MCF 10A (cell line): ENCODE measurements at regions not wholly inside any gene's neighbourhood (a gene's known extent, or its start where the extent isn't known, plus 50 kb on each side); places are given as distances from the start of the nearest gene placed in this dataset.

Source experiments
- BruUV-seq: library from RNA; stranded (reverse); fragments of 400-500 nt; replicated peaks from 2 replicates; lab custom pipeline; 2021; lab: Mats Ljungman, UMichigan
- CTCF ChIA-PET: fragments of 300-600 bp; sonication (Branson Sonifier 250); formaldehyde crosslinking; extraction: SDS; loops from one replicate; lab custom pipeline; 2021; ENCODE audit warnings: antibody characterized with exemption, inconsistent platforms; lab: Yijun Ruan, JAX
- POLR2A ChIA-PET: fragments of 300-600, 350-650 bp; sonication (Branson Sonifier 250); formaldehyde crosslinking; extraction: SDS; loops from one replicate; lab custom pipeline; 2020; ENCODE audit warnings: antibody characterized with exemption, inconsistent platforms; lab: Yijun Ruan, JAX
- DNase-seq: peaks from one replicate; pipeline ENCODE4 v3.0.0-alpha.2; 2018; ENCODE audit not compliant: unreplicated experiment
- H3K27ac Mint-ChIP-seq: one replicate; pipeline ENCODE4 v1.8.0; 2022; ENCODE audit warnings: mild to moderate bottlenecking, low read depth, mixed read lengths; ENCODE audit not compliant: unreplicated experiment
- H3K27me3 Mint-ChIP-seq: one replicate; pipeline ENCODE4 v1.8.0; 2022; ENCODE audit warnings: mixed read lengths; ENCODE audit not compliant: insufficient read depth, unreplicated experiment
- H3K36me3 Mint-ChIP-seq: one replicate; pipeline ENCODE4 v1.8.0; 2022; ENCODE audit warnings: mild to moderate bottlenecking, moderate library complexity, mixed read lengths; ENCODE audit not compliant: insufficient read depth, unreplicated experiment
- H3K4me1 Mint-ChIP-seq: one replicate; pipeline ENCODE4 v1.8.0; 2022; ENCODE audit warnings: mixed read lengths; ENCODE audit not compliant: insufficient read depth, unreplicated experiment
- H3K4me3 Mint-ChIP-seq: one replicate; pipeline ENCODE4 v1.8.0; 2022; ENCODE audit warnings: mild to moderate bottlenecking, moderate library complexity, mixed read lengths; ENCODE audit not compliant: unreplicated experiment
- H3K9me3 Mint-ChIP-seq: one replicate; pipeline ENCODE4 v1.8.0; 2022; ENCODE audit warnings: mixed read lengths; ENCODE audit not compliant: unreplicated experiment
- intact Hi-C: fragments of 100-400 bp; cut with micrococcal nuclease; formaldehyde crosslinking; loops from 2 replicates; pipeline ENCODE4 v1.14.1; 2022
- TF ChIP-seq, protein P1 (sequence below): fragments of 200-600 bp; IDR thresholded peaks from one replicate; pipeline ENCODE4 v1.8.0; 2022; ENCODE audit warnings: antibody characterized with exemption, mild to moderate bottlenecking; ENCODE audit not compliant: unreplicated experiment

DNA sequence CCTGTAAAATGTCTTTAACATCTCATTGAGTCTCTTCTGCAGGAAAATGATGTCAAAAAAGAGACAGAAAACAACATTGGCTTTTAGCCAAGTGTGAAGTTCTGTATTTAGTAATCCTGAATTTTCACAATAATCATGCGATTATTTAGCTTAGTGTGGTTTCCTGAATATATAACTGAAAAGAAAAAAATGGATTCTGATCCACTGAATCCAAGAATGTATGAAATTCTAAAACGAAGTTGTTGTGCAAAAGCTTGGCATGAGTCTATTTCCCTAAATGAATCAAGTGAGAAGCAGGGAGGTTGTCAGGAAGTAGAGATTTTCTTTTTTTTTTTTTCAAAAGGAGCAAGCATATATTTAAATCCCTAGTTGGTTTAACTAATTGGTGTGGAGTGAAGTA, 145.9 kb upstream of the CDH6 start:
- intact Hi-C loops = no loop called here
- peaks cover 6% of the 10 kb centered on the region for H3K4me1 Mint-ChIP-seq
- no peak overlapping the region for H3K4me3 Mint-ChIP-seq
- no peaks in the 10 kb centered on the region for H3K27me3 Mint-ChIP-seq
- CTCF ChIA-PET = interaction anchor here (0.6 to 0.7 kb wide), 2 partner anchors 437 to 631 kb away, joined by 3 read pairs; no protein-coding TSS in a partner anchor
- H3K27ac Mint-ChIP-seq = no peak overlapping the region
- no peaks in the 10 kb centered on the region for H3K9me3 Mint-ChIP-seq
- DNase-seq = peak; percentile 4
- TF ChIP-seq, protein P1, sequence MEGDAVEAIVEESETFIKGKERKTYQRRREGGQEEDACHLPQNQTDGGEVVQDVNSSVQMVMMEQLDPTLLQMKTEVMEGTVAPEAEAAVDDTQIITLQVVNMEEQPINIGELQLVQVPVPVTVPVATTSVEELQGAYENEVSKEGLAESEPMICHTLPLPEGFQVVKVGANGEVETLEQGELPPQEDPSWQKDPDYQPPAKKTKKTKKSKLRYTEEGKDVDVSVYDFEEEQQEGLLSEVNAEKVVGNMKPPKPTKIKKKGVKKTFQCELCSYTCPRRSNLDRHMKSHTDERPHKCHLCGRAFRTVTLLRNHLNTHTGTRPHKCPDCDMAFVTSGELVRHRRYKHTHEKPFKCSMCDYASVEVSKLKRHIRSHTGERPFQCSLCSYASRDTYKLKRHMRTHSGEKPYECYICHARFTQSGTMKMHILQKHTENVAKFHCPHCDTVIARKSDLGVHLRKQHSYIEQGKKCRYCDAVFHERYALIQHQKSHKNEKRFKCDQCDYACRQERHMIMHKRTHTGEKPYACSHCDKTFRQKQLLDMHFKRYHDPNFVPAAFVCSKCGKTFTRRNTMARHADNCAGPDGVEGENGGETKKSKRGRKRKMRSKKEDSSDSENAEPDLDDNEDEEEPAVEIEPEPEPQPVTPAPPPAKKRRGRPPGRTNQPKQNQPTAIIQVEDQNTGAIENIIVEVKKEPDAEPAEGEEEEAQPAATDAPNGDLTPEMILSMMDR = no peak
- POLR2A ChIA-PET = no interaction called here
- BruUV-seq = no TSS peak
- no peaks in the 10 kb centered on the region for H3K36me3 Mint-ChIP-seq

DNA sequence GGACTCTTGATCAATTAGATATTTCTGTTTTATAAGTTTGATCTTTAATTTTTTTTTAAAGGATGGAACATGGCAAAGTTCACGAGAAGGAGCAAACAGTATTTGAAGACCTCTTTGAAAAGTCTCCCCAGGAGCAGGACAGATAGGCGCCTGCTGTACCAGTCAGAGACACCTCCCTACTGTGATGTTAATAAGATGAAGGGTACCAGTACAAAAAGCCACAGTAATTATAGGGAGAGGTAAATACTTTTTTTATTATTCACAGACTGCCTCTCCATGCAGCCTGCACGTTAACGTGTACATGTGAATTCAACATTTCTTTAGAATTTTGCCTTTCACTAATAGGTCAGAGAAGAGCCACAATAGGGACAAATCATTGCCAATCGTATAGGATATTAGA, 146.5 kb upstream of the CDH6 start:
- DNase-seq = no peak
- CTCF ChIA-PET = no interaction called here

DNA sequence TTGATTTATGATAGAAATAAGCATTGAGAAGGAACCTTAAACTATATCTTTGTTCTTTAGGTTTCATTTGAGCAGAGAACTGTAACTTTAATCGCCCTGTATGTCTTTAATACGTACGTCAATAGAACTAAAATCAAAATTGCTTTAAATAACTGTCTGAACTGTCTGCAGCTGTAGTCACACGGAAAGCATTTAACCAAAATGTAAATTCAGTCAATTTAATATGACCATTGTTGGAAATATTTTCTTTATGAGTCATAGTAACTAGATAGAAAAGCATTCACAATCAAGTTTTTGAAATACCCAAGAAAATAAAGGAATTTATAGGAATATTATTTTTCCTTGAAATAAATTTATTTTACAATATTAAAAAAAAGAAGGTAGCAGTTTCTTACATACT, 157.1 kb upstream of the CDH6 start:
- H3K9me3 Mint-ChIP-seq = no peaks in the 10 kb centered on the region
- no peaks in the 10 kb centered on the region for H3K27me3 Mint-ChIP-seq
- DNase-seq = no peak
- ChIA-PET CTCF (no interaction called here), POLR2A (no interaction called here)
- no peak overlapping the region for H3K4me3 Mint-ChIP-seq
- TF ChIP-seq, protein P1 = no peak
- peaks cover 16% of the 10 kb centered on the region for H3K4me1 Mint-ChIP-seq
- no TSS peak for BruUV-seq
- intact Hi-C loops = no loop called here
- no peaks in the 10 kb centered on the region for H3K36me3 Mint-ChIP-seq
- no peak overlapping the region for H3K27ac Mint-ChIP-seq

More for the DNA sequence above, 146.5 kb upstream of the CDH6 start:
- Mint-ChIP-seq H3K36me3 (no peaks in the 10 kb centered on the region), H3K9me3 (no peaks in the 10 kb centered on the region), H3K27me3 (no peaks in the 10 kb centered on the region), H3K4me1 (peaks cover 6% of the 10 kb centered on the region), H3K4me3 (no peak overlapping the region), H3K27ac (no peak overlapping the region)
- TF ChIP-seq, protein P1 = no peak
- intact Hi-C loops = no loop called here
- POLR2A ChIA-PET = no interaction called here
- BruUV-seq = no TSS peak

DNA sequence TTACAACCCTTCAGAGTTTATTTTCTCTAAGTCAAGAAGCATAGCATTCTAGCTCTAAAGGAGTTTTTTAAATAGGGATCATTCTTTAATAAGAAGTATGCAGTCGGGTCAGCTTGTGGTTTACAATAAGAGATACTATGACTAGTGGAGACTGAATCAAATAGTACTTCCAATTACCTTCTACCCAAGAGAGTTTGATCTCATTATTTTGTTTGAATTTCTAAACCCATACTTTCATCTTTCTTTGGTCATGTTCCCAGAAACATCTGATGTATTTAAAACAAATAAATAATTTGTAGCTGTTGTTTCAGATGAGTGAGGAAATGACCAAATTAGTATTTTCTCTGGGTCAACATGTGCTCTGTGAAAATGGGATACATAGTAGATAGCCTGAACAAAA, 160.2 kb upstream of the CDH6 start:
- Mint-ChIP-seq H3K4me1 (peaks cover 16% of the 10 kb centered on the region), H3K27ac (no peak overlapping the region), H3K27me3 (no peaks in the 10 kb centered on the region), H3K9me3 (no peaks in the 10 kb centered on the region), H3K4me3 (no peak overlapping the region), H3K36me3 (no peaks in the 10 kb centered on the region)
- ChIA-PET POLR2A (no interaction called here), CTCF (no interaction called here)
- TF ChIP-seq, protein P1 = no peak
- DNase-seq = no peak
- intact Hi-C loops = no loop called here
- BruUV-seq = no TSS peak
